NCI-H1417 treated with DMSO at 0.1 percent for 48 hours (cell line): ENCODE measurements at regions not wholly inside any gene's neighbourhood (a gene's known extent, or its start where the extent isn't known, plus 50 kb on each side); places are given as distances from the start of the nearest gene placed in this dataset.
A peak's percentile ranks its signal among the peaks of the same experiment; 100 is the strongest.
"Not testable (repeated sequence)": the region's sequence is repeated elsewhere in the genome, so short reads cannot be mapped to it uniquely, and the experiment has no call there.

ENCODE experiments used
- DNase-seq: peaks from one replicate; lab custom pipeline; 2025; lab: John Stamatoyannopoulos, UW

- DNase-seq = not testable (repeated sequence)
Observed at GRCh38 chrX:124181515-124181914, 150.9 kb upstream of the TEX13D start.

GRCh38 chrX:124190440-124190839, 142.0 kb upstream of the TEX13D start:
- DNase-seq = no peak

- no peak for DNase-seq
Observed at GRCh38 chrX:124194199-124194598, 138.3 kb upstream of the TEX13D start.

- DNase-seq = no peak
Observed at GRCh38 chrX:124194901-124195300, 137.6 kb upstream of the TEX13D start.

GRCh38 chrX:124203311-124203710, 129.1 kb upstream of the TEX13D start:
- DNase-seq = no peak

GRCh38 chrX:124208660-124209059, 123.8 kb upstream of the TEX13D start:
- no peak for DNase-seq

GRCh38 chrX:124209792-124210576, 122.5 kb upstream of the TEX13D start:
- DNase-seq = no peak

- DNase-seq = peak; percentile 21
Observed at GRCh38 chrX:124211312-124211942, 121.0 kb upstream of the TEX13D start.

- DNase-seq = no peak
Observed at GRCh38 chrX:124212622-124213021, 119.8 kb upstream of the TEX13D start.

- no peak for DNase-seq
Observed at GRCh38 chrX:124215786-124216185, 116.7 kb upstream of the TEX13D start.

- DNase-seq = no peak
Observed at GRCh38 chrX:124216396-124217115, 115.9 kb upstream of the TEX13D start.

GRCh38 chrX:124217304-124218251, 114.9 kb upstream of the TEX13D start:
- no peak for DNase-seq

GRCh38 chrX:124223524-124223923, 108.9 kb upstream of the TEX13D start:
- no peak for DNase-seq

GRCh38 chrX:124224528-124224927, 107.9 kb upstream of the TEX13D start:
- DNase-seq = no peak

GRCh38 chrX:124226129-124226528, 106.3 kb upstream of the TEX13D start:
- no peak for DNase-seq

- no peak for DNase-seq
Observed at GRCh38 chrX:124228849-124229248, 103.6 kb upstream of the TEX13D start.

- no peak for DNase-seq
Observed at GRCh38 chrX:124229374-124229773, 103.1 kb upstream of the TEX13D start.

- no peak for DNase-seq
Observed at GRCh38 chrX:124230655-124231450, 101.6 kb upstream of the TEX13D start.

- no peak for DNase-seq
Observed at GRCh38 chrX:124231451-124231759, 101.1 kb upstream of the TEX13D start.

GRCh38 chrX:124232523-124233201, 99.8 kb upstream of the TEX13D start:
- no peak for DNase-seq

- DNase-seq = no peak
Observed at GRCh38 chrX:124234348-124234747, 98.1 kb upstream of the TEX13D start.
